ENCODE measurements at regions not wholly inside any gene's neighbourhood (a gene's known extent, or its start where the extent isn't known, plus 50 kb on each side); places are given as distances from the start of the nearest gene placed in this dataset.

DNA sequence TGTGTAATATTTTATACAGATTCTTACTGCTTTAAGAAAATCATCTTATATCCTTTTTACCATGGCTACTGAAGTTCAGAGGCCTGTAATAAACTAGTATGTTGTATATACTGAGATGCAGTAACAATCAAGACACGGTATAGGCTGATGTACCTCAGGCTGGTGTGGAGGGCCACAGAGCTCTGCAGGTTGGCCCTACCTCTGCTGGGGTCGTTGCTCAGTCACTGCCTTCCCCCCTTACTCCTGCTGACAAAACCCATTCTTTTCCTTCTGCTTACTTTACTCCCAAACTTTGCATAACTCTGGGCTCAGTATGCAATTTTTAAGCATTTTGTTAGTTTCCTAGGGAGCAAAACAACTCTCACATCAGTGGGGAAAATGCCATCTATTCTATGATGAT is 200.1 kb upstream of the FOXP2 start:
- no peaks in the 10 kb centered on the region for H3K36me3 ChIP-seq (ENCODE audit: control insufficient read depth in 4 of 4, insufficient read depth in 3 of 4, low read depth in 1 of 4, low read length in 3 of 4)
- no peak for DNase-seq (ENCODE audit: low spot score)
- WGBS, result 79% methylated on average over 2 of the region's 2 CpGs
- no peaks in the 10 kb centered on the region for H3K27me3 ChIP-seq (ENCODE audit: control insufficient read depth in 4 of 4, insufficient read depth in 4 of 4, low read length in 3 of 4)
- TF ChIP-seq, protein P1, sequence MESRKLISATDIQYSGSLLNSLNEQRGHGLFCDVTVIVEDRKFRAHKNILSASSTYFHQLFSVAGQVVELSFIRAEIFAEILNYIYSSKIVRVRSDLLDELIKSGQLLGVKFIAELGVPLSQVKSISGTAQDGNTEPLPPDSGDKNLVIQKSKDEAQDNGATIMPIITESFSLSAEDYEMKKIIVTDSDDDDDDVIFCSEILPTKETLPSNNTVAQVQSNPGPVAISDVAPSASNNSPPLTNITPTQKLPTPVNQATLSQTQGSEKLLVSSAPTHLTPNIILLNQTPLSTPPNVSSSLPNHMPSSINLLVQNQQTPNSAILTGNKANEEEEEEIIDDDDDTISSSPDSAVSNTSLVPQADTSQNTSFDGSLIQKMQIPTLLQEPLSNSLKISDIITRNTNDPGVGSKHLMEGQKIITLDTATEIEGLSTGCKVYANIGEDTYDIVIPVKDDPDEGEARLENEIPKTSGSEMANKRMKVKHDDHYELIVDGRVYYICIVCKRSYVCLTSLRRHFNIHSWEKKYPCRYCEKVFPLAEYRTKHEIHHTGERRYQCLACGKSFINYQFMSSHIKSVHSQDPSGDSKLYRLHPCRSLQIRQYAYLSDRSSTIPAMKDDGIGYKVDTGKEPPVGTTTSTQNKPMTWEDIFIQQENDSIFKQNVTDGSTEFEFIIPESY (IDR thresholded peaks at IDR 0.05), result no peak
- TF ChIP-seq SP1 (IDR thresholded peaks at IDR 0.05) (no peak), HNF4G (IDR thresholded peaks at IDR 0.05) (no peak), NR2F2 (IDR thresholded peaks at IDR 0.05) (no peak), RXRA (IDR thresholded peaks at IDR 0.05) (no peak), FOXA2 (IDR thresholded peaks at IDR 0.05) (no peak), RAD21 (IDR thresholded peaks at IDR 0.05) (no peak), YY1 (IDR thresholded peaks at IDR 0.05) (no peak), GABPA (IDR thresholded peaks at IDR 0.05 in 1 of 2, conservative IDR thresholded peaks at IDR 0.05 in 1 of 2) (no peak), JUND (IDR thresholded peaks at IDR 0.05) (no peak), EGR1 (IDR thresholded peaks at IDR 0.05; ENCODE audit: low read depth in 2 of 2) (no peak)
- TF ChIP-seq, protein P2, sequence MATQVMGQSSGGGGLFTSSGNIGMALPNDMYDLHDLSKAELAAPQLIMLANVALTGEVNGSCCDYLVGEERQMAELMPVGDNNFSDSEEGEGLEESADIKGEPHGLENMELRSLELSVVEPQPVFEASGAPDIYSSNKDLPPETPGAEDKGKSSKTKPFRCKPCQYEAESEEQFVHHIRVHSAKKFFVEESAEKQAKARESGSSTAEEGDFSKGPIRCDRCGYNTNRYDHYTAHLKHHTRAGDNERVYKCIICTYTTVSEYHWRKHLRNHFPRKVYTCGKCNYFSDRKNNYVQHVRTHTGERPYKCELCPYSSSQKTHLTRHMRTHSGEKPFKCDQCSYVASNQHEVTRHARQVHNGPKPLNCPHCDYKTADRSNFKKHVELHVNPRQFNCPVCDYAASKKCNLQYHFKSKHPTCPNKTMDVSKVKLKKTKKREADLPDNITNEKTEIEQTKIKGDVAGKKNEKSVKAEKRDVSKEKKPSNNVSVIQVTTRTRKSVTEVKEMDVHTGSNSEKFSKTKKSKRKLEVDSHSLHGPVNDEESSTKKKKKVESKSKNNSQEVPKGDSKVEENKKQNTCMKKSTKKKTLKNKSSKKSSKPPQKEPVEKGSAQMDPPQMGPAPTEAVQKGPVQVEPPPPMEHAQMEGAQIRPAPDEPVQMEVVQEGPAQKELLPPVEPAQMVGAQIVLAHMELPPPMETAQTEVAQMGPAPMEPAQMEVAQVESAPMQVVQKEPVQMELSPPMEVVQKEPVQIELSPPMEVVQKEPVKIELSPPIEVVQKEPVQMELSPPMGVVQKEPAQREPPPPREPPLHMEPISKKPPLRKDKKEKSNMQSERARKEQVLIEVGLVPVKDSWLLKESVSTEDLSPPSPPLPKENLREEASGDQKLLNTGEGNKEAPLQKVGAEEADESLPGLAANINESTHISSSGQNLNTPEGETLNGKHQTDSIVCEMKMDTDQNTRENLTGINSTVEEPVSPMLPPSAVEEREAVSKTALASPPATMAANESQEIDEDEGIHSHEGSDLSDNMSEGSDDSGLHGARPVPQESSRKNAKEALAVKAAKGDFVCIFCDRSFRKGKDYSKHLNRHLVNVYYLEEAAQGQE (IDR thresholded peaks at IDR 0.05), result no peak
- TF ChIP-seq, protein P3, sequence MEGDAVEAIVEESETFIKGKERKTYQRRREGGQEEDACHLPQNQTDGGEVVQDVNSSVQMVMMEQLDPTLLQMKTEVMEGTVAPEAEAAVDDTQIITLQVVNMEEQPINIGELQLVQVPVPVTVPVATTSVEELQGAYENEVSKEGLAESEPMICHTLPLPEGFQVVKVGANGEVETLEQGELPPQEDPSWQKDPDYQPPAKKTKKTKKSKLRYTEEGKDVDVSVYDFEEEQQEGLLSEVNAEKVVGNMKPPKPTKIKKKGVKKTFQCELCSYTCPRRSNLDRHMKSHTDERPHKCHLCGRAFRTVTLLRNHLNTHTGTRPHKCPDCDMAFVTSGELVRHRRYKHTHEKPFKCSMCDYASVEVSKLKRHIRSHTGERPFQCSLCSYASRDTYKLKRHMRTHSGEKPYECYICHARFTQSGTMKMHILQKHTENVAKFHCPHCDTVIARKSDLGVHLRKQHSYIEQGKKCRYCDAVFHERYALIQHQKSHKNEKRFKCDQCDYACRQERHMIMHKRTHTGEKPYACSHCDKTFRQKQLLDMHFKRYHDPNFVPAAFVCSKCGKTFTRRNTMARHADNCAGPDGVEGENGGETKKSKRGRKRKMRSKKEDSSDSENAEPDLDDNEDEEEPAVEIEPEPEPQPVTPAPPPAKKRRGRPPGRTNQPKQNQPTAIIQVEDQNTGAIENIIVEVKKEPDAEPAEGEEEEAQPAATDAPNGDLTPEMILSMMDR (IDR thresholded peaks at IDR 0.05; ENCODE audit: low read depth, low read length, missing input control), result no peak
- H3K9me3 ChIP-seq (ENCODE audit: control insufficient read depth in 4 of 4, low read length in 3 of 4), result no peaks in the 10 kb centered on the region
- H3K4me1 ChIP-seq (ENCODE audit: control insufficient read depth in 4 of 4, insufficient read depth in 4 of 4, low read length in 3 of 4), result no peaks in the 10 kb centered on the region
- H3K27ac ChIP-seq (ENCODE audit: low read depth in 1 of 2, low read length in 2 of 2), result no peak overlapping the region
- H3K9ac ChIP-seq (ENCODE audit: low read depth in 1 of 2, low read length in 2 of 2), result no peak overlapping the region
- no peak overlapping the region for H3K4me3 ChIP-seq (ENCODE audit: low read depth in 1 of 3, low read length in 3 of 3)

DNA sequence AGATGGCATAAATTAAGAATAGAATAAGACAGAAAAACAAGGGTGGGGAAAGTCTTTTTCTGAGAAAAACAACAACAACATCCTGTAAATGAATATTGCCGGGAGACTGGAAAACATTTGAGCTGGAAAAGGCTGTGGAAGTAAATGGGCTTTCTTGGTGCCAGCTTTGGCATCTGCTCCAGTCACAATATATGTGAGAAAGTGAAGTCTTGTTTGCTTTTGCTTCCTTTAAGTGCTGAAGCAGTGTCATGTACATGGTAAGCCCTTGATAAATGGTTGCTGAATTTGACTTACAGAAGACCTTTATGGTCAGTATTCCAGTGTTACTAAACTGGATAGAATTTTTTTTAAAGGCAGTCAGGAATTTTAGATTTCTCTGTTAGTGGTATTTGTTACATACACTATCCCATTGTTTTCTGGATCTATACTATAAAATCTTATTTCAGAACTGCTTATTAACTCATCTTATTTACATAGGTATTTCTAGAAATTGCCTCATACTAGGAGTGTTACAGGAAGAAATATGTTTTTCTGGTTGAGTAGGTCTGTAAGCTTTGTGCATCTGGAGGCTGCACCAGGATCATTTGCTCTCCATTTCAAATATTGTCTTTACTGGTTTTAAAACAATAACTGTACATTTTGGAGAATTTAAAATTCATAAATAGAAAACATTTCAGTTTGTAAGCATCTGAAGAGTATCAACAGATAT is 201.7 kb upstream of the FOXP2 start:
- H3K9me3 ChIP-seq (ENCODE audit: control insufficient read depth in 4 of 4, low read length in 3 of 4), result no peaks in the 10 kb centered on the region
- H3K36me3 ChIP-seq (ENCODE audit: control insufficient read depth in 4 of 4, insufficient read depth in 3 of 4, low read depth in 1 of 4, low read length in 3 of 4), result no peaks in the 10 kb centered on the region
- H3K4me3 ChIP-seq (ENCODE audit: low read depth in 1 of 3, low read length in 3 of 3), result no peak overlapping the region
- no peaks in the 10 kb centered on the region for H3K4me1 ChIP-seq (ENCODE audit: control insufficient read depth in 4 of 4, insufficient read depth in 4 of 4, low read length in 3 of 4)
- no peak overlapping the region for H3K9ac ChIP-seq (ENCODE audit: low read depth in 1 of 2, low read length in 2 of 2)
- DNase-seq (ENCODE audit: low spot score), result no peak
- WGBS, result 90% methylated on average over 1 of the region's 1 CpG
- no peak overlapping the region for H3K27ac ChIP-seq (ENCODE audit: low read depth in 1 of 2, low read length in 2 of 2)
- no peaks in the 10 kb centered on the region for H3K27me3 ChIP-seq (ENCODE audit: control insufficient read depth in 4 of 4, insufficient read depth in 4 of 4, low read length in 3 of 4)
- TF ChIP-seq HNF4G (IDR thresholded peaks at IDR 0.05) (no peak), YY1 (IDR thresholded peaks at IDR 0.05) (no peak), RXRA (IDR thresholded peaks at IDR 0.05) (no peak), JUND (IDR thresholded peaks at IDR 0.05) (no peak)
- TF ChIP-seq, protein P2 (IDR thresholded peaks at IDR 0.05), result no peak
- TF ChIP-seq, protein P4, sequence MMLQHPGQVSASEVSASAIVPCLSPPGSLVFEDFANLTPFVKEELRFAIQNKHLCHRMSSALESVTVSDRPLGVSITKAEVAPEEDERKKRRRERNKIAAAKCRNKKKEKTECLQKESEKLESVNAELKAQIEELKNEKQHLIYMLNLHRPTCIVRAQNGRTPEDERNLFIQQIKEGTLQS (IDR thresholded peaks at IDR 0.05), result no peak

All from liver (tissue), 8 donors.